Duodenal mucosa (tissue), 2 donors: ENCODE measurements at regions not wholly inside any gene's neighbourhood (a gene's known extent, or its start where the extent isn't known, plus 50 kb on each side); places are given as distances from the start of the nearest gene placed in this dataset.
"Not testable (repeated sequence)": the region's sequence is repeated elsewhere in the genome, so short reads cannot be mapped to it uniquely, and the experiment has no call there.

Experiments used
- H3K27ac ChIP-seq: one replicate; pipeline ENCODE4 v1.7.0; 2013; ENCODE audit warnings: low read depth, low read length
- H3K27me3 ChIP-seq, 2 donors: one replicate each; pipeline ENCODE4 v1.7.0; 2013; ENCODE audit warnings: low read length in 2 of 2, control low read depth in 1 of 2; ENCODE audit not compliant: insufficient read depth in 2 of 2, control insufficient read depth in 1 of 2
- H3K36me3 ChIP-seq, 2 donors: one replicate each; pipeline ENCODE4 v1.7.0; 2013; ENCODE audit warnings: low read length in 2 of 2, control low read depth in 1 of 2; ENCODE audit not compliant: insufficient read depth in 2 of 2, control insufficient read depth in 1 of 2
- H3K4me1 ChIP-seq, 2 donors: one replicate each; pipeline ENCODE4 v1.7.0; 2013; ENCODE audit warnings: low read length in 2 of 2, control low read depth in 1 of 2; ENCODE audit not compliant: insufficient read depth in 2 of 2, control insufficient read depth in 1 of 2
- H3K4me3 ChIP-seq, 2 donors: one replicate each; pipeline ENCODE4 v1.7.0; 2013; ENCODE audit warnings: low read length in 2 of 2, low read depth in 1 of 2
- H3K9ac ChIP-seq, 2 donors: one replicate each; pipeline ENCODE4 v1.7.0; 2013; ENCODE audit warnings: low read length in 2 of 2, low read depth in 1 of 2
- H3K9me3 ChIP-seq, 2 donors: one replicate each; pipeline ENCODE4 v1.7.0; 2013; ENCODE audit warnings: low read length in 2 of 2, control low read depth in 1 of 2; ENCODE audit not compliant: control insufficient read depth in 1 of 2

- H3K4me3 ChIP-seq, H3K4me1 ChIP-seq, H3K27ac ChIP-seq, H3K9ac ChIP-seq, H3K27me3 ChIP-seq, H3K36me3 ChIP-seq: not testable (repeated sequence)
- peaks cover 10 to 12% of the 10 kb centered on the region in 2 donors for H3K9me3 ChIP-seq
These were observed 66.0 kb upstream of the ELN start for GRCh38 chr7:73961991-73962390.

- H3K4me1 ChIP-seq, result peaks cover 0 to 3% of the 10 kb centered on the region in 2 donors
- no peaks in the 10 kb centered on the region for H3K36me3 ChIP-seq
- no peaks in the 10 kb centered on the region for H3K27me3 ChIP-seq
- H3K27ac ChIP-seq, result no peak overlapping the region
- no peak overlapping the region for H3K9ac ChIP-seq
- peaks cover 10 to 12% of the 10 kb centered on the region in 2 donors for H3K9me3 ChIP-seq
- H3K4me3 ChIP-seq, result no peak overlapping the region
These were observed 64.6 kb upstream of the ELN start for GRCh38 chr7:73963252-73963822.

DNA sequence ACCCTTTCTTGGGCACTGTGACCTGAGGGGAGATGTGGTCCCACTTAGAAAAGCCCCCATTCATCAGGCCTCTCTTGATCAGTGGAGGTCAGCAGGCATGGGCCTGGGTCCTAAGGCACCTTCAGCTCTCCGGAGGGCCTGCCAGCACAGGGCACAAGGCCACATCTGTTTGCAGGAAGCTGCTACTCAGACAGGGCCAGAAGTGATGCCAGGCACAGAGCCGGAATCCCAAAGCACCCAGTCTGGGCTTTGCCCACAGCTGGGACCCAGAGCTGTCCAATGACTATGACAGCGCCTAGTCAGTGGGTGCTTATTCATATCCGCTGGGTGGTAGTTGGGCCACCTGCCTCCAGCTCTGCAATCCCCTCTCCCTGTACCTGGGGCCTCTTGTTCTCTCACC is 63.2 kb upstream of the ELN start:
- no peaks in the 10 kb centered on the region for H3K27me3 ChIP-seq

GRCh38 chr7:73966062-73966940 is 61.7 kb upstream of the ELN start:
- no peaks in the 10 kb centered on the region for H3K36me3 ChIP-seq
- H3K27ac ChIP-seq, result no peak overlapping the region
- peaks cover 10 to 12% of the 10 kb centered on the region in 2 donors for H3K9me3 ChIP-seq
- H3K4me3 ChIP-seq, result no peak overlapping the region
- H3K9ac ChIP-seq, result no peak overlapping the region
- H3K27me3 ChIP-seq, result no peaks in the 10 kb centered on the region
- H3K4me1 ChIP-seq, result no peaks in the 10 kb centered on the region

More for the DNA sequence above, 63.2 kb upstream of the ELN start:
- Histone ChIP-seq H3K9ac (no peak overlapping the region), H3K4me1 (peaks cover 0 to 3% of the 10 kb centered on the region in 2 donors), H3K36me3 (no peaks in the 10 kb centered on the region), H3K27ac (no peak overlapping the region), H3K4me3 (no peak overlapping the region), H3K9me3 (peaks cover 10 to 12% of the 10 kb centered on the region in 2 donors)

- Histone ChIP-seq H3K4me1 (no peaks in the 10 kb centered on the region), H3K27ac (no peak overlapping the region), H3K9me3 (peaks cover 10 to 12% of the 10 kb centered on the region in 2 donors), H3K36me3 (no peaks in the 10 kb centered on the region), H3K27me3 (no peaks in the 10 kb centered on the region), H3K9ac (no peak overlapping the region), H3K4me3 (no peak overlapping the region)
These were observed 60.8 kb upstream of the ELN start for GRCh38 chr7:73966941-73967831.

- Histone ChIP-seq H3K36me3 (no peaks in the 10 kb centered on the region), H3K9ac (no peak overlapping the region), H3K9me3 (peaks cover 10% of the 10 kb centered on the region in 2 donors), H3K4me1 (no peaks in the 10 kb centered on the region), H3K4me3 (no peak overlapping the region), H3K27ac (no peak overlapping the region), H3K27me3 (no peaks in the 10 kb centered on the region)
These were observed 60.1 kb upstream of the ELN start for GRCh38 chr7:73967832-73968290.

DNA sequence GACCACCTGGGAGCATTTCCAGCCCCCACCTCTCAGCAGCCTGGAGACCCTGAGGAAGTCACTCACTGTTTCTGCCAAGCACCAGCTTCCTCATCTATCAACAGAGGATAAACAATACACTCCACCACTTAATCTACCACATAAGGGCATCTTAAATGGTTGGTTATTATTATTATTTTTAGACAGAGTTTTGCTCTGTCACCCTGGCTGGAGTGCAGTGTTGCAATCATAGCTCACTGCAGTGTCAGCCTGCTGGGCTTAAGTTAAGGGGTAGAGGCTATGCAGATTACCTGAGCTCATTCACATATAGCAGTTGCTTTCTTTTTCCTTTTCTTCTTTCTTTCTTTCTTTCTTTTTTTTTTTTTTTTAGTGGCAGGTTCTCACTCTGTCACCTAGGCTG is 59.5 kb upstream of the ELN start:
- no peaks in the 10 kb centered on the region for H3K27me3 ChIP-seq
- H3K36me3 ChIP-seq, result no peaks in the 10 kb centered on the region
- no peak overlapping the region for H3K27ac ChIP-seq
- H3K4me1 ChIP-seq, result no peaks in the 10 kb centered on the region
- no peak overlapping the region for H3K4me3 ChIP-seq
- no peak overlapping the region for H3K9ac ChIP-seq
- H3K9me3 ChIP-seq, result peaks cover 6% of the 10 kb centered on the region in 2 donors

- no peaks in the 10 kb centered on the region for H3K36me3 ChIP-seq
- no peak overlapping the region for H3K27ac ChIP-seq
- H3K4me3 ChIP-seq, result no peak overlapping the region
- no peaks in the 10 kb centered on the region for H3K9me3 ChIP-seq
- no peaks in the 10 kb centered on the region for H3K4me1 ChIP-seq
- no peak overlapping the region for H3K9ac ChIP-seq
- H3K27me3 ChIP-seq, result no peaks in the 10 kb centered on the region
These were observed 58.0 kb upstream of the ELN start for GRCh38 chr7:73969991-73970390.

- no peak overlapping the region for H3K27ac ChIP-seq
- H3K4me3 ChIP-seq, result no peak overlapping the region
- H3K9ac ChIP-seq, result no peak overlapping the region
- H3K27me3 ChIP-seq, result no peaks in the 10 kb centered on the region
- no peaks in the 10 kb centered on the region for H3K4me1 ChIP-seq
- H3K36me3 ChIP-seq, result no peaks in the 10 kb centered on the region
- no peaks in the 10 kb centered on the region for H3K9me3 ChIP-seq
These were observed 57.2 kb upstream of the ELN start for GRCh38 chr7:73970801-73971229.

GRCh38 chr7:73971322-73971703 is 56.7 kb upstream of the ELN start:
- no peak overlapping the region for H3K4me3 ChIP-seq
- H3K4me1 ChIP-seq, result no peaks in the 10 kb centered on the region
- no peaks in the 10 kb centered on the region for H3K9me3 ChIP-seq
- H3K36me3 ChIP-seq, result no peaks in the 10 kb centered on the region
- H3K27ac ChIP-seq, result no peak overlapping the region
- H3K27me3 ChIP-seq, result no peaks in the 10 kb centered on the region
- H3K9ac ChIP-seq, result no peak overlapping the region
